Inflammatory macrophage treated with lipopolysaccharide for 1 hour (primary cell): ENCODE measurements at regions not wholly inside any gene's neighbourhood (a gene's known extent, or its start where the extent isn't known, plus 50 kb on each side); places are given as distances from the start of the nearest gene placed in this dataset.
"Not testable (repeated sequence)": the region's sequence is repeated elsewhere in the genome, so short reads cannot be mapped to it uniquely, and the experiment has no call there.

Source experiments
- DNase-seq, 2 donors: peaks; one replicate each; pipeline ENCODE4 v3.0.0-alpha.2; 2020 to 2022

DNA sequence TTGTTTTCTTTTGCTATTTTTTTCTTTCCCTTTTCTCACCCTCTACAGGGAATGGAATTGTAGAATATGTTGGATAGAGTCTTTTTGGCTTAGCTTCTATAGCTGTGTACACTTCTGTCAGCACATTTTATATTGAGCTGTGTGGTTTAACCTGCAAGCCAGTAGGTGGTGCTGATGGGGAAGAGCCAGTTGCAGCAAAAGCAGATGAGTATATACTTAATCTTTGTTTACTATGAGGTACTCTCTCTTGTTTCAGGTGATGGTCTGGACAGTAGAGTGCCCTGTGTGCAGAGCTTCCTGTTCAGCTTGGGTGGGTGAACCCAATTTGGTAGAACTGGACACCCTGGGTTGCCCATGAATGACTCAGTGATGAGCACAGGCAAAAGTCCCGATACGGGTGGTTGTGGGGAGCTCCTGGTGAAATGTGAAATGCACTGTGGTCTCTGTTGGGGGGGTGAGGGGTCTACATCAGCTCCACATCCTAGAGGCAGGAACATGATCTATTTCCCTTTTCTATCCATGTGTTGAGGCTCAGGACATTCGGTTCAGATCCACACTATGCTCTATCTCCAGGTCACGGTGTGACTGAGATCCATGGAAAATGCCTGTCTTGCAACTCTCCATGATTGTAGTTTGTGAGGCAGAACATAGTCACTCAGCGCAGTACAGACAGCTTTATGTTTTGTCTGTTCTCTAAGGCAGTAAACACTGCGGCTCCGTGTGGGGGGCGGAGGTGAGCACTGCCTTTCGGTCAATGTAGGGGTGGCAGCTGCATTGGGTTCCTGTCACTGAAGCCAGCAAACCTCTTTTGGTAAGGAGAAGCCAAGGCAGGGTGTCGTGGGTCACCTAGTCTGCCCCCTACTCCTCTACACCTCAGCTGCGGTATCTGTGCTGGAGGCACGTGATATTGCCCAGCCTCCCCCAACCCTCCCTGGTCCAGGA is 353.2 kb downstream of the PRR16 start:
- no peak for DNase-seq

- no peak for DNase-seq
Measured at GRCh38 chr5:120818128-120818527, 354.0 kb downstream of the PRR16 start.

GRCh38 chr5:120823328-120823727 is 359.2 kb downstream of the PRR16 start:
- no peak for DNase-seq

- not testable (repeated sequence) for DNase-seq
Measured at GRCh38 chr5:120831646-120832045, 367.5 kb downstream of the PRR16 start.

GRCh38 chr5:120841830-120842229 is 377.7 kb downstream of the PRR16 start:
- DNase-seq: no peak

DNA sequence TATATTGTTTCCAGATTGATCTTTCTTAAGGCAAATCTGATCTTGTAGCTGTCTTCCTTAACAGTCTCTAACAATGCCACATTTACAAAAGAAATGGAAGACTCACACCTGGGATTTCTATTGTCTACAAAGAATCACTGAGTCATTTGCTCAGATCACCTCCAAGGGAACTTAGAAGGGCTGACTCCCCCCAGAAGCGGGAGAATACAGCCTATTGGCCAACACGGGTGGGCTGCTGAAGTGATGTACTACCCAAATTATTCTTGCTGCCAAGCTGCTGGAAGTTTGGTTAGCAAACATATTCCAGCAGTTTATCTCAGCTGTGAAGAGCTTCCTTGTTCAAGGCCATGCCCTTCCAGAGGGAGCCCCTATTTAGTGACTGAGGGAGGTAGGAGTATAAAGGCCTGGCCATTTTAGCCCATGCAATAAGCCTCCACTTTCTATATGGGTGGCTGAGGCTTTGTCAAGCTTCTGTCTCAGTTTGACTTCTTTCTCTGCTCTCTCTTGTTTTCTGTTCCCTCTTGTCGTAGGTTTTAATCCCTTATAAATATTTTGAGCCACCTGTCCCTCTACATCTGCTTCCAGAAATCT is 379.4 kb downstream of the PRR16 start:
- DNase-seq: no peak

DNA sequence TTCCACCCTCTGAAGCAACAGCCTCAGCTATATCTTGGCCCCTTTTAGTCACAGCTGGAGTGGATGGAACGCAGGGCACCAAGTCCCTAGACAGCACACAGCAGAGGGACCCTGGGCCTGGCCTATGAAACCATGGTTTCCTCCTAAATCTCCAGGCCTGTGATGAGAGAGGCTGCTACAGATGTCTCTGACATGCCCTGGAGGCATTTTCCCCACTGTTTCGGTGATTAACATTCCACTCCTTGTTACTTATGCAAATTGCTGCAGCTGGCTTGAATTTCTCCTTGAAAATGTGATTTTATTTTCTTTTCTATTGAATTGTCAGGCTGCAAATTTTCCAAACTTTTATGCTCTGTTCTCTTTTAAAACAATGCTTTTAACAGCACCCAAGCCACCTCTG is 384.8 kb downstream of the PRR16 start:
- DNase-seq: no peak

DNA sequence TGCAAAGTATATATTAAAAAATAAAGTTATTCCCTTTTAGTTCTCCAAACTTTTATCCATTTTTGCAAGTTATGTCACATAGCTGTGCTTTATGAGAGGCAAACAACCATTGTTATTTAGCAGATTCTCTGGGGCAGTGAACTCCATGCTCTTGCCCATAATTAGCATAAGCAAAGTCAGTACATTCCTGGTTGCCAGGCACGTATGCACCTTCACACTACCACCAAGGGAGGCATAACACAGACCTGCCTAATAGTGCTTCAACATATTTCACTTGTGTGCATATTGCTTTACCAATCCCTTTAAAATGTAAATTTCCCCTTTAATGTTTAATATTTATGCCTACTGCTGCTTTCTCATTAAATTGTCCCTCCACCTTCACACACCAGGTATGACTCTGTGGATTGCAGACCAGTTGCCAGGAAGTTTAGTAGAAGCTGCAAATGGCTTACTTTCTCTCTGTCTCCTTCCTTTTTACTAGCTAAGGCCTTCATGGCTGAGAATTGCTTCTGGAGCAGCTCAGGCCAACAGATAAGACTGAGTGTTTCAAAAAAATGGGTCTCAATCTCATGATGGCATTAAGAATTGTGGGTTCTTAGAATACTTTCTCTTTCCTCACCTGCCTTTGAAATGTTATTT is 388.2 kb downstream of the PRR16 start:
- DNase-seq: no peak

DNA sequence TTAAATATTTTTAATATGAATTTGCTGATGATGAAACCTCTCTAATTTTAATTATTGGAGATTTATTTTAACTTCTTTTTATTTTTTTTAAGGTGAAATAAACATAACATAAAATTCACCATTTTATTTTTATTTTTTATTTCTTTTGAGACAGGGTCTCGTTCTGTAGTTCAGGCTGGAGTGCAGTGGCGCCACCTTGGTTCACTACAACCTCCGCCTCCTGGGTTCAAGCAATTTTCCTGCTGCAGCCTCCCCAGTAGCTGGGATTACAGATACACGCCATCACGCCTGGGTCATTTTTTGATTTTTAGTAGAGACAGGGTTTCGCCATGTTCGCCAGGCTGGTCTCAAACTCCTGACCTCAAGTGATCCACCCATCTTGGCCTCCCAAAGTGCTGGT is 402.9 kb downstream of the PRR16 start:
- DNase-seq: no peak

DNA sequence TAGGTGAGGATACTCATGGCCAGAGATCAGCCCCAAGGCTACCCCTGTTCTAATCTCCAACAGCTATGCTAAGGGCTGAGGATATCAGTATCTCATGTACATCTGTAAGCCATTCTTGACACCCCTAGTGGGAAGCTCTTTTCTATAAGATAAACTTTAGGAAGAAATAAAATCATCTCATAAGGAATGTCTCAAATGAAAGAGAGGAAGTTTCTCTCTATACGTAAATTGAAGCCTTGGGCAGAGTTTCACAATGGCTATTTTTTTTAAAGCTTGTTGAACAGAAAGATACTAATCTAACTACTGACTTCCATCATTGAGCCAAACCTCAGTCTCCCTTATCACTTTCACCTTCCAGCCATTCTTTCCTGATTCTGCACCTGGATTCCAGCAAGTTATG is 405.7 kb downstream of the PRR16 start:
- no peak for DNase-seq

DNA sequence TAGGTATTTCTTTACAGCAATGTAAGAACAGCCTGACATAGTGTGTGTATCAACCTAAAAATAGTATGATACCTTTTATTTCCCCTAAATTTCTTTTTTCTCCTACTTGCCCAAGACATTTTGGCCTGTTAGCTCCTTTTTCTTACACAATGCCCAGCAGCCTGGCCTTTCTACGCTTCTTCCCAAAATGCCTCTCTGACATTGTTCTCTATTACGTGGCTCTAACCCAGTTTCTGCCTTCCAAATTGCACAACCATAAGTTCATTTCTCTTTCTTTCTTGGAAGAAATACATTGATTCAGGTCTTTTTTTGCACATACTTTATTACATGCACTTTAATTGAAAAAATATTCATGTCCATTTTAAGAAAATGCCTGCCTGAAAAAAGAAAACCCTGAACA is 408.2 kb downstream of the PRR16 start:
- DNase-seq: no peak

- no peak for DNase-seq
Measured at GRCh38 chr5:120873083-120873482, 409.0 kb downstream of the PRR16 start.

GRCh38 chr5:120874081-120874862 is 410.2 kb downstream of the PRR16 start:
- no peak for DNase-seq

GRCh38 chr5:120882038-120882775 is 418.1 kb downstream of the PRR16 start:
- DNase-seq: no peak

- DNase-seq: no peak
Measured at GRCh38 chr5:120886351-120886860, 422.3 kb downstream of the PRR16 start.

GRCh38 chr5:120895660-120896059 is 431.6 kb downstream of the PRR16 start:
- no peak for DNase-seq

DNA sequence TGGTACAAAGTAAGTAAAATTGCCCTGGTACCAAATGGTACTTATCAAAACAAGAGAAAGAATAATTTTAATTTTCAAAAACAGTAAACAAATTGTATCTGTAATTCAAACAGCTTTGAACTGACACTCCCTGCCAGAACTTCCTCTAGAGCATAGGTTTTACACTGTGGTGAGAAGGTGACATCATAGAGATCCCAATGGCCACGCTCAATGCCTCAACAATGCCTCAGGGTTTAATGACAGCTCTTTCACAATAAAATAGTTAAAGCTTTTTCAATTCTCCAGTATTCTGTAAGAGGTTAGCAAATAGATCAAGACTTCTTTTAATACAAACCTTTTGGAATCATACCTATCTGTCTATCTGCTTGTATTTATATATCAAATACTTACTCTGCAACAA is 437.1 kb downstream of the PRR16 start:
- DNase-seq: no peak

- DNase-seq: no peak
Measured at GRCh38 chr5:120907953-120908352, 443.9 kb downstream of the PRR16 start.

- DNase-seq: no peak
Measured at GRCh38 chr5:120910629-120911028, 446.5 kb downstream of the PRR16 start.

DNA sequence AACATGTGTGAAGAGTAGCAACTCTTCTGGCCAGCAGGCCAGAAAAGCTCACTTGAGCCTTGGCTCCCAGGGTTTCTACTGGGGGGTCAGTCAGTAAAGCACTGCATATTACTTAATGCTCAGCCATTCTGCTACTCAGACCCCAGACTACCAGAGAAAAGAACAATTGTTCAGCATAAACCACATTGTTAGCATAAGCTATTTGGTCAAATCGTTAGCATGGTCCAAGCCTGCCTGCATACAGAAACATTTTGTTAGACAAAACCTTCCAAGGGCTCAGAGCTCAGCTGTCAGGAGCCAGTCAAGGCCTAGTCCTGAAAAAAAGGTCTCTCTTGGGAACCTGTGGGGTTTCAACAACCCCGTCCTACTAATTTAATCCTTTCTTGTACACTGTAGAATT is 449.3 kb downstream of the PRR16 start:
- DNase-seq: no peak

- DNase-seq: no peak
Measured at GRCh38 chr5:120917214-120917758, 453.2 kb downstream of the PRR16 start.

GRCh38 chr5:120919017-120919416 is 454.9 kb downstream of the PRR16 start:
- DNase-seq: no peak
